22Rv1 (cell line): ENCODE measurements at regions not wholly inside any gene's neighbourhood (a gene's known extent, or its start where the extent isn't known, plus 50 kb on each side); places are given as distances from the start of the nearest gene placed in this dataset.

Experiments
- CTCF ChIP-seq: fragments of 450-650 bp; IDR thresholded peaks from 2 replicates; pipeline ENCODE4 v1.5.1; 2017; ENCODE audit warnings: mild to moderate bottlenecking
- ZFX ChIP-seq: fragments of 450-650 bp; IDR thresholded peaks from 2 replicates; pipeline ENCODE4 v1.6.1; 2017; ENCODE audit warnings: antibody characterized with exemption, borderline replicate concordance

DNA sequence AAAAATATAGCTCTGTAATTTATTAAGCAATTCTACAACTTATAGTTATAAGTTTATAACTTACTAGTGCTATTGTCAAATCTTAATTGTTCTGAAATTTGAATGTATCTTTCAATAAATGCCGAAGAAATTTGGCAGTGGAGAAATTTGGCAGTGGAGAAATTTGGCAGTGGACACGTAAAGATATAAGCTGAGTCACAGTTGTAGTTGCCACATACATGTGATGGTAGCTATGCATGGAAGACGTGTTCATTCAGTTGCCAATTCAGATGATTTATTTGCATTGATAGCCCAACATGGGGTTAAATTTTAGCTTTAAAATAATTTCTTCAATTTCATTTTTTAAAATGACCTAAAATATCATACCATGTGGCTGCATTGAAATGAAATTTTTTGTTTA, 127.8 kb upstream of the NR4A3 start:
- TF ChIP-seq CTCF (no peak), ZFX (no peak)
